Endodermal cell (in vitro differentiated cells): ENCODE measurements at regions not wholly inside any gene's neighbourhood (a gene's known extent, or its start where the extent isn't known, plus 50 kb on each side); places are given as distances from the start of the nearest gene placed in this dataset.
A peak's percentile ranks its signal among the peaks of the same experiment; 100 is the strongest.

Experiments used
- DNase-seq: peaks from one replicate; pipeline ENCODE4 v3.0.0-alpha.2; 2017
- H3K27ac ChIP-seq: 2 replicates; pipeline ENCODE4 v1.5.1; 2013; ENCODE audit warnings: mild to moderate bottlenecking, low read depth, low read length, moderate library complexity
- H3K27me3 ChIP-seq: 2 replicates; pipeline ENCODE4 v1.6.1; 2013; ENCODE audit warnings: mild to moderate bottlenecking, low read length, moderate library complexity; ENCODE audit not compliant: insufficient read depth, control insufficient read depth, poor library complexity, severe bottlenecking
- H3K36me3 ChIP-seq: 2 replicates; pipeline ENCODE4 v1.7.0; 2013; ENCODE audit warnings: mild to moderate bottlenecking, low read length, moderate library complexity; ENCODE audit not compliant: control insufficient read depth, insufficient read depth
- H3K4me1 ChIP-seq: one replicate; pipeline ENCODE4 v1.7.0; 2013; ENCODE audit warnings: low read length; ENCODE audit not compliant: control insufficient read depth, insufficient read depth
- H3K4me3 ChIP-seq: 2 replicates; pipeline ENCODE4 v1.5.1; 2013; ENCODE audit warnings: mild to moderate bottlenecking, low read length, moderate library complexity
- H3K9ac ChIP-seq: 2 replicates; pipeline ENCODE4 v1.6.1; 2013; ENCODE audit warnings: mild to moderate bottlenecking, low read length, moderate library complexity; ENCODE audit not compliant: poor library complexity, severe bottlenecking; ENCODE audit errors: extremely low read depth
- H3K9me3 ChIP-seq: 2 replicates; pipeline ENCODE4 v1.6.1; 2013; ENCODE audit warnings: mild to moderate bottlenecking, low read length, moderate library complexity; ENCODE audit not compliant: control insufficient read depth
- H3K27ac Mint-ChIP-seq: 2 replicates; pipeline ENCODE4 v1.8.0; 2020; ENCODE audit warnings: mixed read lengths
- H3K27me3 Mint-ChIP-seq: 2 replicates; pipeline ENCODE4 v1.8.0; 2021; ENCODE audit warnings: mild to moderate bottlenecking, mixed read lengths; ENCODE audit not compliant: insufficient read depth
- H3K36me3 Mint-ChIP-seq: 2 replicates; pipeline ENCODE4 v1.8.0; 2020; ENCODE audit warnings: low read depth, mixed read lengths
- H3K4me1 Mint-ChIP-seq: 2 replicates; pipeline ENCODE4 v1.8.0; 2020; ENCODE audit warnings: mixed read lengths
- H3K4me3 Mint-ChIP-seq: 2 replicates; pipeline ENCODE4 v1.8.0; 2020; ENCODE audit warnings: mild to moderate bottlenecking, moderate library complexity, mixed read lengths
- H3K9me3 Mint-ChIP-seq: 2 replicates; pipeline ENCODE4 v1.8.0; 2020; ENCODE audit warnings: mild to moderate bottlenecking, mixed read lengths
- WGBS, 2 experiments: methylation state at CpG; one replicate each; pipeline versions ENCODE4 v1.1.5 to v1.1.7; 2013; ENCODE audit warnings: missing lambda C conversion rate in 2 of 2, mixed read lengths in 1 of 2; ENCODE audit not compliant: insufficient coverage in 1 of 2, insufficient read length in 1 of 2; 5-methylcytosine and 5-hydroxymethylcytosine counted together
- TF ChIP-seq, protein P1 (sequence below): fragments of 200-600 bp; sonication (generic); conservative IDR thresholded peaks from 2 replicates; pipeline ENCODE4 v1.5.0; 2021; ENCODE audit warnings: antibody characterized with exemption, mild to moderate bottlenecking

DNA sequence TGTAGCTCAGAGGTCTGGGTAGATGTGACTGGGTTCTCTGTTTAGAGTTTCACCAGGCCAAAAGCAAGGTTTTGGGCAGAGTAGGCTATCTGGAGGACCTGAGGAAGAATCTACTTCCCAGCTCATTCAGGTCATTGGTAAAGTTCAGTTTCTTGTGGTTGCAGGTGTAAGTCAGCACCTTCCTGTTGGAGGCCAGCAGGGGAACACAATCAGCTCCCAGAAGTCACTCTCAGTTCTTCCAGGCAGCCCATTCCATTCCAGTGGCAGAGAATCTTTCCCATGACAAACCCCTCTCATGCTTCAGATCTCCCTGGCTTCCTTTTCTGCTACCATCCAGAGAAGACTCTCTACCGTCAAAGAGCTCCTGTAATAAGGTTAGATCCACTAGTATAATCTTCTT is 176.2 kb upstream of the UFM1 start:
- Histone ChIP-seq H3K9ac (no peak overlapping the region), H3K4me3 (no peak overlapping the region), H3K27ac (no peak overlapping the region), H3K9me3 (no peaks in the 10 kb centered on the region), H3K4me1 (no peaks in the 10 kb centered on the region), H3K27me3 (no peaks in the 10 kb centered on the region), H3K36me3 (no peaks in the 10 kb centered on the region)
- DNase-seq: peak; percentile 53
- H3K4me3 Mint-ChIP-seq: no peak overlapping the region
- H3K27ac Mint-ChIP-seq: no peak overlapping the region
- no peaks in the 10 kb centered on the region for H3K9me3 Mint-ChIP-seq
- H3K36me3 Mint-ChIP-seq: no peaks in the 10 kb centered on the region
- 84 to 100% methylated on average over 1 of the region's 1 CpG for WGBS, 2 experiments
- TF ChIP-seq, protein P1, sequence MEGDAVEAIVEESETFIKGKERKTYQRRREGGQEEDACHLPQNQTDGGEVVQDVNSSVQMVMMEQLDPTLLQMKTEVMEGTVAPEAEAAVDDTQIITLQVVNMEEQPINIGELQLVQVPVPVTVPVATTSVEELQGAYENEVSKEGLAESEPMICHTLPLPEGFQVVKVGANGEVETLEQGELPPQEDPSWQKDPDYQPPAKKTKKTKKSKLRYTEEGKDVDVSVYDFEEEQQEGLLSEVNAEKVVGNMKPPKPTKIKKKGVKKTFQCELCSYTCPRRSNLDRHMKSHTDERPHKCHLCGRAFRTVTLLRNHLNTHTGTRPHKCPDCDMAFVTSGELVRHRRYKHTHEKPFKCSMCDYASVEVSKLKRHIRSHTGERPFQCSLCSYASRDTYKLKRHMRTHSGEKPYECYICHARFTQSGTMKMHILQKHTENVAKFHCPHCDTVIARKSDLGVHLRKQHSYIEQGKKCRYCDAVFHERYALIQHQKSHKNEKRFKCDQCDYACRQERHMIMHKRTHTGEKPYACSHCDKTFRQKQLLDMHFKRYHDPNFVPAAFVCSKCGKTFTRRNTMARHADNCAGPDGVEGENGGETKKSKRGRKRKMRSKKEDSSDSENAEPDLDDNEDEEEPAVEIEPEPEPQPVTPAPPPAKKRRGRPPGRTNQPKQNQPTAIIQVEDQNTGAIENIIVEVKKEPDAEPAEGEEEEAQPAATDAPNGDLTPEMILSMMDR: peak; percentile 47
- H3K4me1 Mint-ChIP-seq: no peaks in the 10 kb centered on the region
- no peaks in the 10 kb centered on the region for H3K27me3 Mint-ChIP-seq

DNA sequence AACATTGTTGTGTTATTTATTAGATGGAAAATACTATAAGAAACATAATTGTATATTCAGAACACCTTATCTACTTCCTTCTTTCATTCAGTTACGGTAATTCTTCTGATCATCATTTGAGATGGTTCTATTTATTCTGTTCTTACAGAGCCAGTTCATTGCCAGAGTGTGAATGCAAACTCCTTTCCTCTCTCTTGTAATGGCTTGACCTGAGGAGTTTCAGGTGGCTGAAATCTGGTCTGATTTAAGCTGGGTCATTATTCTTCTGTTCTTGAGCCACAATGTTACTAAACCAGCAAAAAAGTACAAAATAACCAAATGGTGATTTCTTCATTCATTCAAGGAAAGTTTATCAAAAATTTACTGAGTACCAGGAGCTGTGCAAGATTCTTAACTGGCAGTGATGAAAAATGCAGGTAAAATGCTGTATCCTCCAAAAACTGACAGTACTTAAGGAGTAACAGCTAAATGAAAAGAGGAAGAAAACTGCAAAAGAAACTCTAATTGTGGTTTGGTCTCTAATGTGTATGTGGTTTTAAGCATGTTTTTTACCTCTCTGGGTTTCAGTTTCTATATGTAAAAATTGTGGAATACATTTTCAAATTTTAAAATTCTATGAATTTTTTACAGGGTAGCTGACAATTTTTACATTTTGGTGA is 182.4 kb upstream of the UFM1 start:
- 100% methylated on average over 1 of the region's 1 CpG for WGBS, 2 experiments
- TF ChIP-seq, protein P1: no peak
- H3K27ac ChIP-seq: no peak overlapping the region
- Mint-ChIP-seq H3K9me3 (no peaks in the 10 kb centered on the region), H3K36me3 (no peaks in the 10 kb centered on the region), H3K4me1 (no peaks in the 10 kb centered on the region), H3K27ac (no peak overlapping the region), H3K4me3 (no peak overlapping the region), H3K27me3 (no peaks in the 10 kb centered on the region)
- H3K36me3 ChIP-seq: no peaks in the 10 kb centered on the region
- no peak for DNase-seq
- no peak overlapping the region for H3K9ac ChIP-seq
- no peaks in the 10 kb centered on the region for H3K9me3 ChIP-seq
- no peaks in the 10 kb centered on the region for H3K4me1 ChIP-seq
- H3K27me3 ChIP-seq: no peaks in the 10 kb centered on the region
- no peak overlapping the region for H3K4me3 ChIP-seq

DNA sequence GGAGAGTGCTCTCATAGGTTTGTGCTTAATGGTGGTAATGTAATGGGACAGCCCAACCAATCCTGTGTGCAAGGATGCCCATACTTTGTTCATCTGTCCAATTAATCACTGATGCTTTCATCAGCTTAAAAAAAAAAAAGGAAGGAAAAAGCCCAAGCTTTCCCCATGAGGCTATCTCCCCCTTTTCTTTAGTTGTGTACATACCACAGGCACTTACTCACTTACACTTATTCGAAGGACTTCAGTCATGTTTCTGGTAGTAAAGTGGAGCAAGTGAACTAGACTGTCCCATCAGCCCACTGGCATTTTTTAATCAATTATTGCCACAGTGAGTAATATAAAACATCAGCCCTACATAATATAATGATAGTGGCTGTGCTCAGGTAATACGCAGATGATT is 183.5 kb upstream of the UFM1 start:
- H3K9ac ChIP-seq: no peak overlapping the region
- TF ChIP-seq, protein P1: no peak
- no peaks in the 10 kb centered on the region for H3K9me3 ChIP-seq
- H3K27ac ChIP-seq: no peak overlapping the region
- H3K27me3 Mint-ChIP-seq: no peaks in the 10 kb centered on the region
- H3K4me1 ChIP-seq: no peaks in the 10 kb centered on the region
- no peaks in the 10 kb centered on the region for H3K4me1 Mint-ChIP-seq
- no peak overlapping the region for H3K27ac Mint-ChIP-seq
- H3K9me3 Mint-ChIP-seq: no peaks in the 10 kb centered on the region
- WGBS, 2 experiments: 85 to 100% methylated on average over 1 to 2 of the region's 2 CpGs
- H3K4me3 Mint-ChIP-seq: no peak overlapping the region
- no peaks in the 10 kb centered on the region for H3K36me3 Mint-ChIP-seq
- no peaks in the 10 kb centered on the region for H3K36me3 ChIP-seq
- no peak for DNase-seq
- no peaks in the 10 kb centered on the region for H3K27me3 ChIP-seq
- H3K4me3 ChIP-seq: no peak overlapping the region
